ENCODE measurements at regions not wholly inside any gene's neighbourhood (a gene's known extent, or its start where the extent isn't known, plus 50 kb on each side); places are given as distances from the start of the nearest gene placed in this dataset.

- DNase-seq = no peak
Measured at GRCh38 chr15:69798481-69799250, 299.1 kb downstream of the TLE3 start.

DNA sequence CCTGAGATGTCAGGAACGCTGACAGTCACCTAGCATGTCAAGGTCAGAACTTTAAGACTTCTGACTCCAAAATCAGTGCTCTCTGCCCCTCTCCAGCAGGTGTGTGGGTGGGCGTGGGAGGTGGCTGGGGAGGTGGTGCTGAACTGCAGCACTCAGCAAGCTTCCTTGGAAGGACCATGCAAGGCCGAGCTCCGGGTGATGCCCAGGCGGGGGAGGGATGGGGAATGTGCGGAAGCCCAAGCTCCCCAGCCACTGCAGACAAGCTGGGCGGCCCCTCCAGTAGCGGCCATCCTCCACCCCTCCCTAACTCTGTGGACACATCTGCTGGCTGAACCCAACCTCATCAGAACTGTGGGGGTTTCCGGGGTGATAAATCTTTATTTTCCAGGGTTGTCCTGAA, 296.6 kb downstream of the TLE3 start:
- no peak for DNase-seq

DNA sequence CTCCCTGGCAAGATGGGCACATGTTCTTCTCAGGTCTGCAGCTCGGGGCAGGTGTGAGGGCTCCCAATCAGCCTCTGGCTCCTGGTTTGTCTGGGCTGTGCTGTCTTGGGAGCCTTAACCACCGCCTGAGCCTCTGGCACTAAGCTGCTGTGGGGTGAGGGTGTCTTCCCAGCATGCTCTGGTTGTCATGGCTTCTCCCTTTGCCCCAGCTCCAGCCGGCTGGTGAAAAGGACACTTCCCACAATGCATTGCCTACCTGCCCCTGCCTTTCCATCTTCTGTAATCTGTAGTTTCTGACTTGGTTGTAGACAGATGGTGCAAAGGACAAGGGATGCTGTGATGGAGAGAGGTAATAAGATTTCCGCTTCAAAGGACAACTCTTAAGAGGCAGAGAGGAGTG, 295.3 kb downstream of the TLE3 start:
- DNase-seq = no peak

DNA sequence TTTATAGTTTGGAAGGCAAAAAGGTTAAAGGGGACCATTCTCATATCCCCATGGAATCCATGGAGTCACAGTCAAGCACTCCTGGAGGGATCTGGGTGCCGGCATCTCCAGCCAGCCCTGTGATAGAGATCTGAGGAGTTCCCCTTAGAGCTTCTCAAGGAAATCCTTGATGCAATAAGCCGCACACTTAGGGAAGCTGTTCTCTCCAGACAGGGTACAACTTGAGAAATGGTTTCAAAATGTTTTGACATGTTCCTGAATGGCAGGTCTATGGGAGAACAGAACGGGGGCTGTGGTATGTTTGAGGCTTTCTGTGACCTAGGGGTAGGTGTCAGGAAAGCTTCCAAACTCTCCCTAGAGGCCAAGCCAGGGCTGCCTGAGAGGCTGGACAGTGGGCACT, 292.9 kb downstream of the TLE3 start:
- DNase-seq = no peak

DNA sequence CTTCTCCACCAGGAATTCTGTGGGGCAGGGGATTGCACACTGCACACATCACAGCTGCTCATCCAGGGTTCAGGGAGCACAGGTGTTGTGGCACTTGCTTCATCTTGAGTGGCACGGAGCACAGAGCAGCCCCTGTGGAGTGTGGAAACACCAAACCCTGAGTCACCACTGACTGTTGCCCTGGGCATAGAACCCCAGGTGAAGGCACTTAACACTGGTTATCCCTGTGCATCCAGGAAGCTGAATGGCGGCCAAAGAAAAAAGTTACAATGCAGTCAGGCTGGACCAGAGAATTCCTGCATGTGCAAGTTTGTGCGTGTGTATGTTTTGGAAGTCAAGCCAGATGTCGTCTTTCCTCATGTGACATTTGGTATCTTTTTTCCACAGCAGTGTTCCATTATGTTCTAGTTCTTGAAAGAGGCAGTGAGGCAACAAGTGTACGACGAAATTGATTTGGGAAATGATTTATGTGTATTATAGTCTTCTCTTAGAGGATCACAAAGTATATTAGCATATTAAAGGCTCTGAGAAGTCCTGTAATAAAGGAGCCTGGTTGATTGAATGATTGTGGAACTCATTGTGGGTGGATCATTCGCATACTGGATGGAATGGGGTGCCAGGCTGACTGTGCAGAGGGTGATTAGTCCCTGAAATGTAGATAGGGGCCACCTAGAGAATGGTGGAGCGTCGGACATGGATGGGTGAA, 292.3 kb downstream of the TLE3 start:
- no peak for DNase-seq

- DNase-seq = no peak
Measured at GRCh38 chr15:69806287-69806915, 291.3 kb downstream of the TLE3 start.

GRCh38 chr15:69807721-69808120, 290.0 kb downstream of the TLE3 start:
- DNase-seq = no peak

- DNase-seq = no peak
Measured at GRCh38 chr15:69808756-69809155, 289.0 kb downstream of the TLE3 start.

DNA sequence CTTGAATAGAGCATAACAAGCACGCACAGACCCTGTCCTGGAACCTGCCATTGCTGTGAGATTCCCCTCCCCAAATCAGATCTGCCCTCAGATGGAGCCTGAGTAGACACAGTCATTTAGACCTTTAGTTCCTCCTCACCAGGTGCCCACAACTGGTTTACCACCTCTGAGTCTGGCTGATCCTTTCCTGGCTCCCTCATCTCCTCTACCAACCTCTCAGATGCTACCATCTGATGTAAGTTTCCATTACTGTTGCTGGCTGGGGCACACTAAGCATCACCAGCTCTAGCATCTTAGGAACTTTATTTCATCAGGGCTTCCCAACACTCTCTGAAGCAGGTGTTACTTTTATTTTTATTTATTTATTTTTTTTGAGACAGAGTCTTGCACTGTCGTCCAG, 288.3 kb downstream of the TLE3 start:
- no peak for DNase-seq

- no peak for DNase-seq
Measured at GRCh38 chr15:69810431-69811354, 287.0 kb downstream of the TLE3 start.

DNA sequence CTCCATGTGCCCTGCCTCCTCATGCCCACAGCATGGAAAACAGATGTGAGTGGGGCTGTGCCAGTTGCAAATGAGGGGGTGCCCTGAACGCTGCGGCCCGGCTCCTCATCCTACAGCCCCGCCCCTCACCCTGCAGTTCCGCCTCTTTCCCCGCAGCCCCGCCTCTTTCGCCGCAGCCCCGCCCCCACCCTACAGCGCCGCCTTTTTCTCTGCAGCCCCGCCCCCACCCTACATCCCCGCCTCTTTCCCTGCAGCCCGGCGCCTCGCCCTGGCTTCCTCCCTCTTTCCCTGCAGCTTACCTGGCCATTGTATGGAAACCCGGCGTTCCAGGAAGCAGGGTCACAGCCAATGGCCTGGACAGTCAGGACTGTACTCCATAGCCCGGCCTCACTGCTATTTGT, 284.9 kb downstream of the TLE3 start:
- DNase-seq = no peak

DNA sequence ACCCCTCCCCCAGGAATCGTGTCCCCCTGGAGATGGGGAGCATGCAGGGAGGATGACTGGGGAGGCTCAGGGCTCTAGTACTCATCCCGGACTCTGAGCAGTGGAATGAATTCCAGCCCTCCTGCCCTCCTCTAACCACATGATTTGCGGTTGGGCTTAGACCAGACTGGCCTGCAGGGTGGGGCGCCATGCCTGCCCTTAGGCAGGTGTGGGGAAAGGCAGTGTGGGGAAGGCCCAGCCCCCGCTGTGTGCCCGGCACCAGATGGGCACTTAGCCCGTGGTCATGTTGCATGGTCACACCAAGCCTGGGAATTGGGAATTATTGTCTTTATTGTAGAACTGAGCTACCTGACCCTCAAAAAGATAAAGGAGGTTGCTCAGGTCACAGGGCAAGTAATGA, 283.8 kb downstream of the TLE3 start:
- no peak for DNase-seq

- DNase-seq = no peak
Measured at GRCh38 chr15:69814932-69815331, 282.8 kb downstream of the TLE3 start.

DNA sequence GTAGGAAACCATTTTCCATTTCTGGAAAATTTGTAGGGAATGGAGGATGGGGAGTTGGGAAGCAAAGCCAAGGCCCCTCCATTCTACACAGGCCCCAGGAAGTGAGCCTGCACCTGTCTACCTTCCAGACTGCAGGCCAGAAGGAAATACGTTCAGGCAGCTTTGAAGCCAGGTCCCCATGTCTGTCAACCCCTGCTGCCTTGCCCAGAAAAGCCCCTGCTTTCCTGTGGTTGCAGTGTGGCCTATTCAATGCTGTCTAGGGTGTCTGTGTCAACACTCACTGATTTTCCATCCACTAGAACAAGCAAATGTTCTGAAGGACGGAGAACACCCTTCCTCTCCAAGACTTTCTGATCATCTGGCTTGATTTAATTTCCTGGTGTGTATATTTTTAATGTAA, 281.9 kb downstream of the TLE3 start:
- DNase-seq = no peak

- DNase-seq = no peak
Measured at GRCh38 chr15:69816522-69816921, 281.2 kb downstream of the TLE3 start.

- no peak for DNase-seq
Measured at GRCh38 chr15:69818529-69818928, 279.2 kb downstream of the TLE3 start.

- no peak for DNase-seq
Measured at GRCh38 chr15:69819371-69819770, 278.3 kb downstream of the TLE3 start.

DNA sequence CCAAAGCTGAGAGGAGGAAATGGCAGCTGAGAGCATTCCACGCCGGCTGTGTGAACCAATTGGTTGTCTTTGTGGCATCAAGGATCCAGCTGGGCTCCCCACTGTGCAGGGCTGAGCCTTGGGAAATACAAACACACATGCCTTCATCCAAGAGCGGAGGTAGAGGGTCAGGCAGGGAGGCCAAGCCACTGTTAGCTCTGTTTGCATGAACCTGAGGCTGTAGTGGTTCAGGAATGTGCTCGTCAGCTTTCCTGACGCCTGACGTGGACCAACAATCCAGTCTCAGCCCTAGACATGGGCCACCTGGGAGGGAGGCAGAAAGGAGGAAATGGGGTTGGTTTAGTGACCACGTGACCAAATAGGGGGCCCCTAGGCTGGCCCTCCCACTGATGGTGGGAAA, 276.9 kb downstream of the TLE3 start:
- DNase-seq = no peak

DNA sequence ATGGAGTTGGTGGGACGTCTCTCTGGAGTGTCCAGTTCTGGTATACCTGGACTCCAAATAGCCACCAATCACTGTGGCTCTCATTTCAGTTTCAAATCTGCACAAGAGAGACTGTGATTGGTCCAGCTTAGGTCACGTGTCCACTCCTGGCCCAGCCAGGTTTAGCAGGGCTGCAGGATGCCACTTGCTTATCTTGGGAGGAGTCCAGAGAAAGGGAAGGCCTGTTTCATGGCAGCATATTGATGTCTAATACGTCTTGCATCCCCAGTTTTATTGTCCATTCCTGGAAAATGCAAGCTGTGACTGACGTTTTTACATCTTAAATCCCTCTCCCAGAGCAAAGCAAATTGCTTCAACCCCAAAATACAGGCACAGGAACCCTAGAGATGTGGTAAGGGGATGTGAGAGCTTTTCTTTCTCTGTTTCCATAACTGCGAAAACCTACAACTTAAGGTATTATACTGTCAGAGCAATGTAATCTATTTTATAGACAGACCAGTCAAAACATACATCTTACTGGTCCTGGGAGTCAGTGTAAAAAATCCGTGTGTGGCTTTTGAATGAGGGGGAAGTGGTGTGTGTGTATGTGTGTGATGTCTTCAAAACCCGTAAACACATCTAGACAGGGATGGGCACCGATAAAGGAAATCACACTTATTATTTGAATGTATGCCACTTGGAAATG, 274.4 kb downstream of the TLE3 start:
- no peak for DNase-seq

DNA sequence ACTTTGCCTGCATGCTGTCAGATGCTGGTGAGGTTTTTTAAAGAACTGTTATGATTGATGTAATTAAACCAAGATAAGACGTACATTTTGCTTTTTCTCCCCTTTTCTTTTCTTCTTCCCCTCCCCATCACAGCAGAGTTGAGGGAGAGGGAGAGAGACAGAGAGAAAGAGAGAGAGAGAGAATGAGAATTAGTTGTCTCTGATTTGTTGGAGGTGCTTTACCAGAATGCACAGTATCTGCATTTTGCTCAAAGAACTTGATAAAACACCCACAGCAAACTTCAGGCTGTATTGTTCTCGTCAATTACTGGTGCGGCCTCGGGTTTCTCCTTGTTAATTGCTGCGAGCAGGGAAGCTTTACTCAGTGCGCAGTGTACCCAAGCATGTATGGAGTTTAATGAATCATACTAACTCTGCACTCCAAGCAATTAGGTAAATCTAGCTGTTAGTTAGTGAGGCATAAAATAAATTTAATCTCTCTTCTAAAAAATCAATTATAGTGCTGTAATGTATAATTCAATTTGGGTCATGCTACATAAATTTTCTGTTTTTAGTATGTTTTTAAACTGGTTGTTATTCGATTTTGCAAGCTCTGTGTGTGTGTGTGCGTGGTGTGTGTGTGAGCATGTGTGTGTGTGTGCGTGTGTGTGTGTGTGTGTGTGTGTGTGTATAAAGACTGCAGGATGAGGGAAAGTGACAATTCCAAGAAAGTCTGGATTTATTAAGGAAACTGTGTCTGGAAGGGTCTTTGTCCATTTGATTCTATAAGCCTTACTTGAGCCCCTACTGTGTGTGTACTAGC, 273.4 kb downstream of the TLE3 start:
- no peak for DNase-seq

DNA sequence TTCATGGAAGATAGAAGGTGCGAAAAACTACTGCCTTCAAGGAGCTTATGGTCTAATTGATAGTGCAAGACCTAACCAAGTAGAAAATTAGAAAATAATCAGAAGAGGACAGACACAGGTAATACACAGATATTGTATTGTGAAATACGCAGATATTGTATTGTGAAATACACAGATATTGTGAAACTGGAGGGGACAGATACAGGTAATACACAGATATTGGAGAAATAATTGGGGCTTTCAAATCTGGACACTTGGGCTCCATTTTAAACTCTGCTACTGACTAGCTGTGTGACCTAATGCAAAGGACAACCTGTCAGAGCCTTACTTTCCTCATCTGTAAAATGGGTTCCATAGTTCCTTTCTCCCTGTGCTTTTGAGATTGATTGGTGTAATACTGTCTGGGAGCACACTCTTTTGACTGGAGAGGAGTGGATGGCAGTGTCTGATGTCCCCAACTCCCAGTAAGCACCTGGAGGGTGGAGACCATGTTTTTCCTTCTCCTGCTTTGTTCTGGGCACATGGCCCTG, 272.8 kb downstream of the TLE3 start:
- no peak for DNase-seq

Measured in stimulated activated CD4-positive, alpha-beta T cell treated with anti-CD3 and anti-CD28 coated beads, Interleukin-4, amount 100 ng/mL, for 1 hour (primary cell).